ENCODE measurements at regions not wholly inside any gene's neighbourhood (a gene's known extent, or its start where the extent isn't known, plus 50 kb on each side); places are given as distances from the start of the nearest gene placed in this dataset.

- Histone ChIP-seq H3K27ac (ENCODE audit: insufficient read depth, low read length) (no peak overlapping the region), H3K79me2 (ENCODE audit: control insufficient read depth, insufficient read depth, low read length) (no peaks in the 10 kb centered on the region), H3K9me3 (ENCODE audit: control insufficient read depth, insufficient read depth, low read depth, low read length) (no peaks in the 10 kb centered on the region), H3K9ac (ENCODE audit: insufficient read depth, low read length) (no peak overlapping the region), H3K4me1 (ENCODE audit: control insufficient read depth, extremely low read depth, insufficient read depth, low read length) (peaks cover 2% of the 10 kb centered on the region), H3K4me3 (replicated peaks in 1 of 4; ENCODE audit: control extremely low read depth in 1 of 4, insufficient read depth in 1 of 4, low read depth in 3 of 4, low read length in 4 of 4) (no peak overlapping the region), H3K36me3 (ENCODE audit: control insufficient read depth, insufficient read depth, low read length) (no peaks in the 10 kb centered on the region), H2AFZ (ENCODE audit: low read length) (no peak overlapping the region), H3K27me3 (ENCODE audit: control insufficient read depth, insufficient read depth, low read length) (peaks cover 18% of the 10 kb centered on the region), H3K4me2 (ENCODE audit: extremely low read depth, insufficient read depth, low read length) (no peak overlapping the region), H4K20me1 (ENCODE audit: control insufficient read depth, extremely low read depth, insufficient read depth, low read length) (no peaks in the 10 kb centered on the region)
- DNase-seq (ENCODE audit: low read depth in 2 of 2): no peak
- TF ChIP-seq CTCF (conservative IDR thresholded peaks at IDR 0.05 in 1 of 2, IDR thresholded peaks at IDR 0.05 in 1 of 2; ENCODE audit: low read depth in 1 of 2, low read length in 2 of 2) (no peak), EZH2 (IDR thresholded peaks at IDR 0.05; ENCODE audit: low read length, missing control alignments) (no peak)
Observed at GRCh38 chr11:69928975-69929374, 109.8 kb upstream of the FGF3 start.

- DNase-seq (ENCODE audit: low read depth in 2 of 2): no peak
- Histone ChIP-seq H3K4me2 (ENCODE audit: extremely low read depth, insufficient read depth, low read length) (no peak overlapping the region), H4K20me1 (ENCODE audit: control insufficient read depth, extremely low read depth, insufficient read depth, low read length) (no peaks in the 10 kb centered on the region), H3K79me2 (ENCODE audit: control insufficient read depth, insufficient read depth, low read length) (no peaks in the 10 kb centered on the region), H3K4me1 (ENCODE audit: control insufficient read depth, extremely low read depth, insufficient read depth, low read length) (peaks cover 2% of the 10 kb centered on the region), H3K9me3 (ENCODE audit: control insufficient read depth, insufficient read depth, low read depth, low read length) (no peaks in the 10 kb centered on the region), H3K27me3 (ENCODE audit: control insufficient read depth, insufficient read depth, low read length) (peaks cover 14% of the 10 kb centered on the region), H3K4me3 (replicated peaks in 1 of 4; ENCODE audit: control extremely low read depth in 1 of 4, insufficient read depth in 1 of 4, low read depth in 3 of 4, low read length in 4 of 4) (no peak overlapping the region), H3K9ac (ENCODE audit: insufficient read depth, low read length) (no peak overlapping the region), H2AFZ (ENCODE audit: low read length) (no peak overlapping the region), H3K36me3 (ENCODE audit: control insufficient read depth, insufficient read depth, low read length) (no peaks in the 10 kb centered on the region), H3K27ac (ENCODE audit: insufficient read depth, low read length) (no peak overlapping the region)
- TF ChIP-seq EZH2 (IDR thresholded peaks at IDR 0.05; ENCODE audit: low read length, missing control alignments): no peak
- TF ChIP-seq CTCF (conservative IDR thresholded peaks at IDR 0.05 in 1 of 2, IDR thresholded peaks at IDR 0.05 in 1 of 2; ENCODE audit: low read depth in 1 of 2, low read length in 2 of 2): no peak
Observed at GRCh38 chr11:69930081-69931059, 111.2 kb upstream of the FGF3 start.

GRCh38 chr11:69931060-69931910, 112.1 kb upstream of the FGF3 start:
- H3K9me3 ChIP-seq (ENCODE audit: control insufficient read depth, insufficient read depth, low read depth, low read length): no peaks in the 10 kb centered on the region
- H3K27ac ChIP-seq (ENCODE audit: insufficient read depth, low read length): no peak overlapping the region
- peaks cover 10% of the 10 kb centered on the region for H3K27me3 ChIP-seq (ENCODE audit: control insufficient read depth, insufficient read depth, low read length)
- no peaks in the 10 kb centered on the region for H3K4me1 ChIP-seq (ENCODE audit: control insufficient read depth, extremely low read depth, insufficient read depth, low read length)
- H2AFZ ChIP-seq (ENCODE audit: low read length): no peak overlapping the region
- H4K20me1 ChIP-seq (ENCODE audit: control insufficient read depth, extremely low read depth, insufficient read depth, low read length): no peaks in the 10 kb centered on the region
- H3K9ac ChIP-seq (ENCODE audit: insufficient read depth, low read length): no peak overlapping the region
- no peak overlapping the region for H3K4me2 ChIP-seq (ENCODE audit: extremely low read depth, insufficient read depth, low read length)
- no peaks in the 10 kb centered on the region for H3K79me2 ChIP-seq (ENCODE audit: control insufficient read depth, insufficient read depth, low read length)
- DNase-seq (ENCODE audit: low read depth in 2 of 2): no peak
- no peak overlapping the region for H3K4me3 ChIP-seq (replicated peaks in 1 of 4; ENCODE audit: control extremely low read depth in 1 of 4, insufficient read depth in 1 of 4, low read depth in 3 of 4, low read length in 4 of 4)
- H3K36me3 ChIP-seq (ENCODE audit: control insufficient read depth, insufficient read depth, low read length): no peaks in the 10 kb centered on the region
- TF ChIP-seq EZH2 (IDR thresholded peaks at IDR 0.05; ENCODE audit: low read length, missing control alignments): no peak
- no peak for TF ChIP-seq CTCF (conservative IDR thresholded peaks at IDR 0.05 in 1 of 2, IDR thresholded peaks at IDR 0.05 in 1 of 2; ENCODE audit: low read depth in 1 of 2, low read length in 2 of 2)

Measured in fibroblast of lung (primary cell).